CD14-positive monocyte (primary cell): ENCODE measurements at regions not wholly inside any gene's neighbourhood (a gene's known extent, or its start where the extent isn't known, plus 50 kb on each side); places are given as distances from the start of the nearest gene placed in this dataset.

Source experiments
- DNase-seq, 3 donors: peaks; one replicate each; pipeline ENCODE4 v3.0.0-alpha.2; 2011 to 2022
- H2AFZ ChIP-seq: 2 replicates; pipeline ENCODE4 v1.6.0; 2012; ENCODE audit warnings: mild to moderate bottlenecking, low read depth, low read length, inconsistent platforms; ENCODE audit not compliant: insufficient read depth, poor library complexity, severe bottlenecking
- H3K27ac ChIP-seq, 2 donors: 1 replicate in 1 of 2; 2 replicates in 1 of 2; pipeline ENCODE4 v1.5.1; 2012 to 2013; ENCODE audit warnings: low read length in 2 of 2, control low read depth in 1 of 2, inconsistent platforms in 1 of 2, low read depth in 1 of 2, mild to moderate bottlenecking in 1 of 2
- H3K27me3 ChIP-seq, 2 donors: one replicate each; pipeline versions ENCODE4 v1.6.0 to v1.6.1; 2011 to 2013; ENCODE audit warnings: low read length in 2 of 2; ENCODE audit not compliant: control insufficient read depth in 2 of 2, insufficient read depth in 2 of 2
- H3K36me3 ChIP-seq, 2 donors: replicated peaks in 1 of 2; 1 replicate in 1 of 2; 2 replicates in 1 of 2; pipeline versions ENCODE4 v1.5.1 to v1.6.1; 2012 to 2013; ENCODE audit warnings: low read length in 2 of 2, control low read depth in 1 of 2, inconsistent platforms in 1 of 2, mild to moderate bottlenecking in 1 of 2; ENCODE audit not compliant: insufficient read depth in 2 of 2, control insufficient read depth in 1 of 2
- H3K4me1 ChIP-seq, 2 donors: 1 replicate in 1 of 2; 2 replicates in 1 of 2; pipeline versions ENCODE4 v1.5.1 to v1.6.1; 2012 to 2013; ENCODE audit warnings: low read length in 2 of 2, control low read depth in 1 of 2, inconsistent platforms in 1 of 2, mild to moderate bottlenecking in 1 of 2, moderate library complexity in 1 of 2; ENCODE audit not compliant: insufficient read depth in 2 of 2, control insufficient read depth in 1 of 2
- H3K4me2 ChIP-seq: replicated peaks from 2 replicates; pipeline ENCODE3; 2012; ENCODE audit warnings: low read length, moderate library complexity, mild to moderate bottlenecking; ENCODE audit not compliant: poor library complexity, severe bottlenecking; ENCODE audit errors: extremely low read depth
- H3K4me3 ChIP-seq, 3 experiments: fragments of 200-600 bp in 1 of 3; sonication (generic) in 1 of 3; replicated peaks in 1 of 3; 1 replicate in 2 of 3; 2 replicates in 1 of 3; pipeline ENCODE4 v1.5.1; 2011 to 2013; ENCODE audit warnings: low read length in 3 of 3, mild to moderate bottlenecking in 3 of 3, control low read depth in 2 of 3, low read depth in 2 of 3, inconsistent platforms in 1 of 3, moderate library complexity in 1 of 3
- H3K79me2 ChIP-seq: 2 replicates; pipeline ENCODE4 v1.6.0; 2012; ENCODE audit warnings: mild to moderate bottlenecking, control low read depth, inconsistent platforms, low read length, moderate library complexity; ENCODE audit not compliant: insufficient read depth
- H3K9ac ChIP-seq: 2 replicates; pipeline ENCODE4 v1.6.0; 2017; ENCODE audit warnings: low read length, mild to moderate bottlenecking; ENCODE audit not compliant: insufficient read depth, poor library complexity, severe bottlenecking
- H3K9me3 ChIP-seq, 2 donors: replicated peaks in 1 of 2; 1 replicate in 1 of 2; 2 replicates in 1 of 2; pipeline versions ENCODE4 v1.5.1 to v1.6.1; 2012 to 2013; ENCODE audit warnings: low read length in 2 of 2, control low read depth in 1 of 2; ENCODE audit not compliant: control insufficient read depth in 1 of 2, insufficient read depth in 1 of 2
- H4K20me1 ChIP-seq: 2 replicates; pipeline ENCODE4 v1.6.0; 2012; ENCODE audit warnings: mild to moderate bottlenecking, low read length, control low read depth, moderate library complexity; ENCODE audit not compliant: insufficient read depth
- H3K27ac Mint-ChIP-seq, 7 donors: one replicate each; pipeline ENCODE4 v1.8.0; 2020; ENCODE audit warnings: mild to moderate bottlenecking in 7 of 7, mixed read lengths in 7 of 7, moderate library complexity in 6 of 7, inconsistent platforms in 2 of 7
- H3K27me3 Mint-ChIP-seq, 3 donors: one replicate each; pipeline ENCODE4 v1.8.0; 2021 to 2022; ENCODE audit warnings: low read depth in 3 of 3, mild to moderate bottlenecking in 3 of 3, mixed read lengths in 3 of 3, moderate library complexity in 3 of 3, inconsistent platforms in 1 of 3
- H3K36me3 Mint-ChIP-seq, 2 donors: one replicate each; pipeline ENCODE4 v1.8.0; 2020; ENCODE audit warnings: mixed read lengths in 2 of 2, inconsistent platforms in 1 of 2, mild to moderate bottlenecking in 1 of 2
- H3K4me1 Mint-ChIP-seq: one replicate; pipeline ENCODE4 v1.8.0; 2020; ENCODE audit warnings: mild to moderate bottlenecking, mixed read lengths
- H3K4me3 Mint-ChIP-seq, 2 donors: one replicate each; pipeline ENCODE4 v1.8.0; 2020; ENCODE audit warnings: mild to moderate bottlenecking in 2 of 2, mixed read lengths in 2 of 2, moderate library complexity in 1 of 2
- H3K9me3 Mint-ChIP-seq, 7 donors: one replicate each; pipeline ENCODE4 v1.8.0; 2020 to 2022; ENCODE audit warnings: mixed read lengths in 7 of 7, mild to moderate bottlenecking in 6 of 7, moderate library complexity in 6 of 7, inconsistent platforms in 2 of 7
- WGBS: methylation state at CpG from one replicate; pipeline ENCODE4 v1.1.5; 2013; ENCODE audit warnings: missing lambda C conversion rate; ENCODE audit not compliant: insufficient coverage; 5-methylcytosine and 5-hydroxymethylcytosine counted together
- intact Hi-C, 2 donors: fragments of 100-400 bp; cut with micrococcal nuclease; formaldehyde crosslinking; loops; one replicate each; pipeline versions ENCODE4 v1.15.0 to v1.15.1; 2023
- TF ChIP-seq, protein P1 (sequence below): fragments of 200-600 bp; IDR thresholded peaks from one replicate; pipeline ENCODE4 v1.8.0; 2022; ENCODE audit warnings: antibody characterized with exemption, mild to moderate bottlenecking

- Mint-ChIP-seq H3K27me3 (peaks cover 18 to 31% (median 22%) of the 10 kb centered on the region in 3 donors), H3K4me1 (no peaks in the 10 kb centered on the region), H3K27ac (no peak overlapping the region), H3K9me3 (no peaks in the 10 kb centered on the region), H3K36me3 (no peaks in the 10 kb centered on the region), H3K4me3 (no peak overlapping the region)
- Histone ChIP-seq H3K9ac (no peak overlapping the region), H3K27ac (no peak overlapping the region), H3K9me3 (no peaks in the 10 kb centered on the region), H2AFZ (no peak overlapping the region), H3K27me3 (peaks cover 2 to 5% of the 10 kb centered on the region in 2 donors), H3K79me2 (no peaks in the 10 kb centered on the region), H4K20me1 (no peaks in the 10 kb centered on the region), H3K4me3 (no peak overlapping the region), H3K4me1 (no peaks in the 10 kb centered on the region), H3K4me2 (no peak overlapping the region), H3K36me3 (no peaks in the 10 kb centered on the region)
- no peak for DNase-seq
- TF ChIP-seq, protein P1, sequence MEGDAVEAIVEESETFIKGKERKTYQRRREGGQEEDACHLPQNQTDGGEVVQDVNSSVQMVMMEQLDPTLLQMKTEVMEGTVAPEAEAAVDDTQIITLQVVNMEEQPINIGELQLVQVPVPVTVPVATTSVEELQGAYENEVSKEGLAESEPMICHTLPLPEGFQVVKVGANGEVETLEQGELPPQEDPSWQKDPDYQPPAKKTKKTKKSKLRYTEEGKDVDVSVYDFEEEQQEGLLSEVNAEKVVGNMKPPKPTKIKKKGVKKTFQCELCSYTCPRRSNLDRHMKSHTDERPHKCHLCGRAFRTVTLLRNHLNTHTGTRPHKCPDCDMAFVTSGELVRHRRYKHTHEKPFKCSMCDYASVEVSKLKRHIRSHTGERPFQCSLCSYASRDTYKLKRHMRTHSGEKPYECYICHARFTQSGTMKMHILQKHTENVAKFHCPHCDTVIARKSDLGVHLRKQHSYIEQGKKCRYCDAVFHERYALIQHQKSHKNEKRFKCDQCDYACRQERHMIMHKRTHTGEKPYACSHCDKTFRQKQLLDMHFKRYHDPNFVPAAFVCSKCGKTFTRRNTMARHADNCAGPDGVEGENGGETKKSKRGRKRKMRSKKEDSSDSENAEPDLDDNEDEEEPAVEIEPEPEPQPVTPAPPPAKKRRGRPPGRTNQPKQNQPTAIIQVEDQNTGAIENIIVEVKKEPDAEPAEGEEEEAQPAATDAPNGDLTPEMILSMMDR: no peak
- 19% methylated on average over 6 of the region's 12 CpGs for WGBS
- intact Hi-C loops: no loop called here
Observed at GRCh38 chr2:105557021-105557920, 158.4 kb upstream of the FHL2 start.

- no peaks in the 10 kb centered on the region for H3K9me3 ChIP-seq
- no peaks in the 10 kb centered on the region for H4K20me1 ChIP-seq
- Mint-ChIP-seq H3K4me1 (no peaks in the 10 kb centered on the region), H3K27me3 (peaks cover 18 to 33% (median 22%) of the 10 kb centered on the region in 3 donors), H3K4me3 (no peak overlapping the region), H3K36me3 (no peaks in the 10 kb centered on the region), H3K9me3 (no peaks in the 10 kb centered on the region), H3K27ac (no peak overlapping the region)
- H3K27ac ChIP-seq: no peak overlapping the region
- TF ChIP-seq, protein P1: no peak
- WGBS: 100% methylated on average over 1 of the region's 3 CpGs
- no peaks in the 10 kb centered on the region for H3K36me3 ChIP-seq
- H2AFZ ChIP-seq: no peak overlapping the region
- no peaks in the 10 kb centered on the region for H3K4me1 ChIP-seq
- H3K79me2 ChIP-seq: no peaks in the 10 kb centered on the region
- peaks cover 2 to 5% of the 10 kb centered on the region in 2 donors for H3K27me3 ChIP-seq
- DNase-seq: no peak
- intact Hi-C loops: no loop called here
- no peak overlapping the region for H3K9ac ChIP-seq
- H3K4me2 ChIP-seq: no peak overlapping the region
- no peak overlapping the region for H3K4me3 ChIP-seq
Observed at GRCh38 chr2:105556366-105556765, 157.5 kb upstream of the FHL2 start.
